Osteocyte (in vitro differentiated cells): ENCODE measurements at regions not wholly inside any gene's neighbourhood (a gene's known extent, or its start where the extent isn't known, plus 50 kb on each side); places are given as distances from the start of the nearest gene placed in this dataset.
"Not testable (repeated sequence)": the region's sequence is repeated elsewhere in the genome, so short reads cannot be mapped to it uniquely, and the experiment has no call there.

Source experiments
- DNase-seq: peaks from one replicate; pipeline ENCODE4 v3.0.0; 2021; ENCODE audit warnings: mixed read lengths; ENCODE audit not compliant: unreplicated experiment; ENCODE audit errors: extremely low spot score
- H3K27ac Mint-ChIP-seq: one replicate; pipeline ENCODE4 v1.8.0; 2021; ENCODE audit warnings: mild to moderate bottlenecking, mixed read lengths; ENCODE audit not compliant: unreplicated experiment
- H3K27me3 Mint-ChIP-seq: one replicate; pipeline ENCODE4 v1.8.0; 2021; ENCODE audit warnings: mixed read lengths; ENCODE audit not compliant: unreplicated experiment
- H3K36me3 Mint-ChIP-seq: one replicate; pipeline ENCODE4 v1.8.0; 2021; ENCODE audit warnings: mixed read lengths; ENCODE audit not compliant: unreplicated experiment
- H3K4me1 Mint-ChIP-seq: one replicate; pipeline ENCODE4 v1.8.0; 2021; ENCODE audit warnings: mixed read lengths; ENCODE audit not compliant: unreplicated experiment
- H3K4me3 Mint-ChIP-seq: one replicate; pipeline ENCODE4 v1.8.0; 2021; ENCODE audit warnings: mild to moderate bottlenecking, moderate library complexity, mixed read lengths; ENCODE audit not compliant: unreplicated experiment
- H3K9me3 Mint-ChIP-seq: one replicate; pipeline ENCODE4 v1.8.0; 2021; ENCODE audit warnings: mixed read lengths; ENCODE audit not compliant: unreplicated experiment
- CTCF ChIP-seq: fragments of 200-600 bp; sonication (generic); IDR thresholded peaks from 2 replicates; pipeline ENCODE4 v1.5.0; 2021; ENCODE audit warnings: antibody characterized with exemption, mild to moderate bottlenecking, moderate library complexity

DNA sequence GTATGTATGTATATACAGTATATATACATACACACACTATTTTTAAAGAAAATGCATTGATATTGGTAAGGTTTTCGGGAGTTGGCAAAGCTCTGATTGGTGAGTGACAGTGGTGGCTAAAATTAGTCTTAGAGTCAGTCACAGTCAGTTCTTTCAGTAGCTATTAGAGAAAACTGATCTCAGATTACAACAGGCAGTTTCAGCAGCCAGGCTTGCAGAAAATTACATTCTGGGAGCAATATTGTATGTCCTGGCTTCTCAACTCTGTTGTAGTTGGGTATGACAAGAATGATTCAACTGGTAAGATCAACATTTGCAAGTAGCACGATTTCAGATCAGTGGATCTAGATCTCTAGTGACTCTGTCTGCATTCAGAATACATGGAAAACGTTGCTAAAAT is 897.9 kb upstream of the AUTS2 start:
- Mint-ChIP-seq H3K4me1 (peaks cover 44% of the 10 kb centered on the region), H3K9me3 (no peaks in the 10 kb centered on the region), H3K27ac (peak overlapping the region; percentile 87), H3K4me3 (no peak overlapping the region), H3K36me3 (no peaks in the 10 kb centered on the region), H3K27me3 (no peaks in the 10 kb centered on the region)
- DNase-seq = no peak
- TF ChIP-seq CTCF = no peak

DNA sequence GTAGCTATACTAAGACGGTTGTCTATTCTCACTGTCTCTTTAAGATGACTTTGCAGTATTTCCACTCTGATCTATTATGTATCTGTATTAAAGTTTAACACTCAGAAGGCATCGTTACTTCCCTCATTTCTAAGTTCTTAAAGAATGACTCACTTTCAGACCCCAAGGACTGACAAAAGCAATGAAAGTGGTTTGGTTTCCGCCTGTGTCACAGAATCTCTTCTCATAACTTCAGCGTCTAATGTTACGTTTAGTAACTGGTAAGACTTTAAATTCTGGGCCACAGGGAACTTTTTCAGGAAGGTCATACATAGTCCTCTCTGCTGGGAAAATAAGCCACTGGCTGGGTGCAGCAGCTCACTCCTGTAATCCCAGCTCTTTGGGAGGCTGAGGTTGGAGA is 892.0 kb upstream of the AUTS2 start:
- Mint-ChIP-seq H3K27ac (peak overlapping the region; percentile 92), H3K4me1 (peaks cover 18% of the 10 kb centered on the region), H3K36me3 (no peaks in the 10 kb centered on the region), H3K27me3 (no peaks in the 10 kb centered on the region), H3K9me3 (no peaks in the 10 kb centered on the region), H3K4me3 (no peak overlapping the region)
- TF ChIP-seq CTCF = no peak
- DNase-seq = no peak

DNA sequence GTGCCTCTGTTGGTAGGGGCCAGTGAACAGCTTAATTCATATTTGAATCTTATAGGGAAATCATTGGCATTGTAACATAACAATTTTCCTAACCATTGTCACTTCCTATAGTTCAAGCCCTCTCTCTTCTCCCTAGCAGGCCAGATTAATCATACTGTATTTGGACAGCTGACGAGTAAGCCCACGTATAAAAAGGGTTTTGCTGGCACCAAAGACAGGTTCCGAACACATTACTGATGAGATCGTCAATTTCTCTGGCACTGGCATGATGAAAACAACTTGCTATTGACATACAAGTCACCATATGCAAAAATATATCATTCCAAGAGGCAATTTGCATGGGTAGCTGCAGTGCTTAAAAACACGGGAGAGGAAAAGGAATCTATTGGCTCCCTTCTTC is 891.1 kb upstream of the AUTS2 start:
- Mint-ChIP-seq H3K4me1 (peaks cover 12% of the 10 kb centered on the region), H3K27me3 (no peaks in the 10 kb centered on the region), H3K9me3 (peaks cover 4% of the 10 kb centered on the region), H3K36me3 (no peaks in the 10 kb centered on the region), H3K27ac (peak overlapping the region; percentile 1), H3K4me3 (no peak overlapping the region)
- TF ChIP-seq CTCF = no peak
- DNase-seq = no peak

- peaks cover 6% of the 10 kb centered on the region for H3K9me3 Mint-ChIP-seq
- DNase-seq = no peak
- H3K36me3 Mint-ChIP-seq = no peaks in the 10 kb centered on the region
- TF ChIP-seq CTCF = no peak
- H3K4me3 Mint-ChIP-seq = no peak overlapping the region
- no peaks in the 10 kb centered on the region for H3K27me3 Mint-ChIP-seq
- no peak overlapping the region for H3K27ac Mint-ChIP-seq
- H3K4me1 Mint-ChIP-seq = peaks cover 12% of the 10 kb centered on the region
Observed at GRCh38 chr7:68707958-68708357, 890.3 kb upstream of the AUTS2 start.

- Mint-ChIP-seq H3K4me3 (no peak overlapping the region), H3K9me3 (peaks cover 6% of the 10 kb centered on the region), H3K27me3 (no peaks in the 10 kb centered on the region), H3K4me1 (peaks cover 4% of the 10 kb centered on the region), H3K36me3 (no peaks in the 10 kb centered on the region), H3K27ac (no peak overlapping the region)
- no peak for TF ChIP-seq CTCF
- DNase-seq = no peak
Observed at GRCh38 chr7:68712956-68713495, 885.2 kb upstream of the AUTS2 start.

DNA sequence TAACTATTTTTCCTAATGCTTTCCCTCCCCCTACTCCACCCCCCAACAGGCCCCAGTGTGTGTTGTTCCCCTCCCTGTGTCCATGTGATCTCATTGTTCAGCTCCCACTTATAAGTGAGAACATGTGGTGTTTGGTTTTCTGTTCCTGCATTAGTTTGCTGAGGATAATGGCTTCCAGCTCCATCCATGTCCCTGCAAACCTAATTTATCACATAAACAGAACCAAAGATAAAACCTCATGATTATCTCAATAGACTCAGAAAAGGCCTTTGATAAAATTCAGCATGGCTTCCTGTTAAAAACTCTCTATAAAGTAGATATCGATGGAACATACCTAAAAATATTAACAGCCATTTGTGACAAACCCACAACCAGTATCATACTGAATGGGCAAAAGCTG is 884.1 kb upstream of the AUTS2 start:
- DNase-seq, H3K27ac Mint-ChIP-seq, H3K4me1 Mint-ChIP-seq, H3K27me3 Mint-ChIP-seq, H3K4me3 Mint-ChIP-seq, H3K9me3 Mint-ChIP-seq, H3K36me3 Mint-ChIP-seq: not testable (repeated sequence)
